Activated CD4-positive, alpha-beta T cell treated with anti-CD3 and anti-CD28 coated beads for 48 hours (primary cell): ENCODE measurements at regions not wholly inside any gene's neighbourhood (a gene's known extent, or its start where the extent isn't known, plus 50 kb on each side); places are given as distances from the start of the nearest gene placed in this dataset.
"Not testable (repeated sequence)": the region's sequence is repeated elsewhere in the genome, so short reads cannot be mapped to it uniquely, and the experiment has no call there.

Experiments
- DNase-seq: peaks from one replicate; pipeline ENCODE4 v3.0.0-alpha.2; 2020

DNA sequence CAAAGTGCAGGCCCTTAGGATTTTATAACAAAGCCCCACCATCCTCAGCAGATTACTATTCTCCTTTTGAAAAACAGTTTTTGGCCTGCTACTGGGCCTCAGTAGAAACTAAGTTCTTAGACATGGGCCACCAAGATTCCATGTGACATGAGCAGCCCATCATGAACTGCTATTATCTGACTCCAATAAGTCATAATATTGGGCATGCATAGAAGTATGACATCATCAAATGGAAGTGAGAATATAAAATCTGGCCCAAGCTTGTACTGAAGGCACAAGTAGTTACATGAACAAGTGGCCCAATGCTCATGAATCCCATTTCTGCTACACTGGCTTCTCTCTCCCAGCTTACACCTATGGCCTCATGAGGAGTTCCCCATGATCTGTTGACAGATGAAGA, 404.8 kb downstream of the EPHA5 start:
- DNase-seq, result no peak

GRCh38 chr4:65259296-65259695, 411.0 kb downstream of the EPHA5 start:
- no peak for DNase-seq

DNA sequence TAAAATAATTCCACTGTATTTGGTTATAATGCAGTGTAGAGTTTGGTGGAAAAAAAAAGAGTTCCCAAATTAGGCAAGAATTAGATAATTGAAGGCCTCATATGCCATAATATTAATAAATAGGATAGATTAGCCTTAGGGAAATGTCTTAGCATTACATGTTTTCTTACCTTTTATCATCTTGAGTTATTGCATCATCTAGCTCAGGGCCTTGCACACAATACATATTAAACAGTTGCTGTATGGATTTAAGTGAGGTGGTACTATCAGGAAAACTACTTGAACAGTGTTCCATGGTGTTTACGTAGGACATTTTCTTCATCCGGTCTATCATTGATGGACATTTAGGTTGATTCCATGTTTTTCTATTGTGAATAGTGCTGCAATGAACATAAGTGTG, 419.4 kb downstream of the EPHA5 start:
- no peak for DNase-seq

- no peak for DNase-seq
These were observed 421.2 kb downstream of the EPHA5 start for GRCh38 chr4:65249111-65249510.

- DNase-seq, result no peak
These were observed 428.0 kb downstream of the EPHA5 start for GRCh38 chr4:65242156-65242846.

GRCh38 chr4:65241257-65241997, 428.9 kb downstream of the EPHA5 start:
- DNase-seq, result no peak

- no peak for DNase-seq
These were observed 436.2 kb downstream of the EPHA5 start for GRCh38 chr4:65234061-65234460.

GRCh38 chr4:65227628-65228027, 442.7 kb downstream of the EPHA5 start:
- DNase-seq, result no peak

DNA sequence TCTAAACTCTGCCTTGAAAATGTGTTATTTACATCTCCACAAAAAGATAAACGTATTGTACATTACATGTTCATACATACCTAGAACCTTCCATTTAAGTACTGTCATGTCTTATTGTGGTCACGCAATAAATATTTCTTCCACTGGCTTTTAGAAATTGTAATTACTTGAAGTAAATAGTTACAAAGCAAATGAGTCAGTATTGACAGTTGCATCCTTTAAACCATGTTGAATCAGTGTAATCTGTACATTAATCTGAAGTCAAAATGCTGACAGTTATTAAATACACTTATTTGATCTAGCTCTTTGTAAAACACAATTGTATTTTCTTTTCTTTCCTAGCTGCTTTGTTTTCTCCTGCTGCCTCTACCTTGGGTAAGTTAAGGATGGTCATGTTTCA, 446.7 kb downstream of the EPHA5 start:
- DNase-seq, result no peak

DNA sequence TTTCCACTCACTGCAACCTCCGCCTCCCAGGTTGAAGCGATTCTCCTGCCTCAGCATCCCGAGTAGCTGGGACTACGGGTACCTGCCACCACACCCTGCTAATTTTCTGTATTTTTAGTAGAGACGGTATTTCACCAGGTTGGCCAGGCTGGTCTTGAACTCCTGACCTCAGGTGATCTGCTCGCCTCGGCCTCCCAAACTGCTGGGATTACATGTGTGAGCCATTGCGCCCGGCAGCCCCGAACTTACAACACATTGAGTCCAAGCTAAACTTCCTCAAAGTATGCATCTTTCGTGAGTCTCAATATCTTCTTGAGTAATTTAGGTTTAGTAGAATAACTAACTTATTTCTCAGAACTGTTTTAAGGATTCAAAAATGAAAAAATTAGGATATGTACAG, 447.2 kb downstream of the EPHA5 start:
- DNase-seq, result not testable (repeated sequence)

- DNase-seq, result no peak
These were observed 453.1 kb downstream of the EPHA5 start for GRCh38 chr4:65217179-65217578.

- no peak for DNase-seq
These were observed 467.4 kb downstream of the EPHA5 start for GRCh38 chr4:65202853-65203236.

DNA sequence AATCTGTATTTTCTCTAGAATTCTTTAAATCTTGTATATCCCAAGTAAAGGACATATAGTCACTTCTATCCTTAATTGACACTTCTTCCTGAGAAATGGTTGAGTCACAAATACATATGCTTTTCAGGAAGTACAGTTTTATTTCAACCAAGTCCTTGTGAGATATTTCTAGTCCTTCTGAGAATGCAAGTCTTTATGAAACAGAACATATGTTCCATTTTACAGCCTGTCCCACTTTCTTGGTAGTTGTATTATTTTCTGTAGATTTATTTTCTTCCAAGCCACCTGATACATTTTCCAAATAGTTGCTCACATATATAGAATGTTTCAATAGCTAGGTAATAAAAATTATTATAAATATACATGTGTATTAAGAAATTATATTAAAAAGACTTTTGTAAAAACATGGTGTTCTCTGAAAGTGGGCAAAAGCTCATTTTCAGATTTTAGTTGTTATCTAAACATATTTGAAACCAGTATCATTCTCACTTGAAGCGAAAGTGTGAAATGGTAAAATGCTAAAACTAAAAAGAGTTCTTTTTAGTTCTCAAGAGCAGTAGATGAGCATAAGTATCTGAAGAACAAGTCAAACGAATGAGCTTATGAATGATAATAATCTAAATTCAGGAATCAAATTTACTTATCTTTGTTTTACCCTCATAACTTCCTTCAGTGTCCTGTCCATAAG, 468.0 kb downstream of the EPHA5 start:
- no peak for DNase-seq

DNA sequence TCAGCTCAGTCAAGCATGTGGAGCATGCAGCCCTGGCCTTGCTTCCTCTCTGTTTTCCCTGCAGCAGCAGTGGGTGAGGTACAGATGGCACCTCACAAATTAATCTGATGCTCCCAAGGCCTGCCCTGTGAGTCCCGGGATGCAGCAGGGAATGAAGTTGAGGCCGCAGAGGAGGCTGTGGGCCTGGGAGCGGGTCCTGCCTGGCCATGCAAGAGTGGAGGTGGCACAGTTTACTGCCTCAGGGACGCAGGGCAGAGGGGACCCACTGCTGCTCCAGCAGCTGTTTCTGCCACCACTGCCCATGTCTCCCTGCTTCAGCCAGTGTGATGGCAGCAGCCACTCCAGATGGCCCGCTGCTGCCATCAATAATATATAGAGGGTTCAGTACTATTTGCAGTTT, 474.6 kb downstream of the EPHA5 start:
- DNase-seq, result no peak

DNA sequence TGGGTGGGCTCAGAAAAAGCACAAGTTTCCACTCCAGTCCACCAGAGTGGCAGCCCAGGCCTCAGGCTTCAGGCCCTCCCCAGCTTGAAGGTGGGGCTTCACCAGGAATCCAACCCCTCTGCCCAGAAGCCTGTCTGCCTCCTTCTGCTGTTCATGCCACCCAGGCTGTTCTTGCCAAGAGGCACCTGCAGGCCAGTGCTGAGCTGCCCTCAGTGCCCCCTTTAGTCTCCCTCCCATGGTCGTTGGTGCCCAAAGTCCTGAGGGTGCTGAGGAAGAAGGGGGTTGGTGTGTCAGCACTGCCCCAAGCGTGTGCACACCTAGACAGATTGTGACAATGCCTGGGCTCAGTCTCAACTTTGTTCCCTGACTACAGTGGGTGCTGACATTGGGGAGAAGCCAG, 475.3 kb downstream of the EPHA5 start:
- no peak for DNase-seq

DNA sequence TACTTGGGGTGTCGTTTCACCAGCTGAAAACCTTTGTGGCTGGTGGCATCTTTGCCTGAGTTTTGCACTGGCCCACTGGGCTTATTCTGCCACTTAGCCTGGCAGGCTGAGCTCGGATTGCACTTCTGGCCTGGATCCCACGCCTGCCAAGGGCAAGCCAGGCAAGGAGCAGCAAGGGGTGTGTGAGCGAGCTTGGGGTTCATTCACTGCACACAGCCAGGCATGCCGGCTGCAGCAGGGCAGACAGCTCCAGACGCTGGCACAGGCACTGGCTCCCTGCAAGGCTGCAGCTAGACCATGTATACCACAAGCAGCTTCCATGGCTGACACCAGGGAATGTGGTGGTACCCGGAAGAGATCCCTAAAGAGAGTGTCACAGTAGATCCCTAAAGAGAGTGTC, 476.3 kb downstream of the EPHA5 start:
- no peak for DNase-seq

DNA sequence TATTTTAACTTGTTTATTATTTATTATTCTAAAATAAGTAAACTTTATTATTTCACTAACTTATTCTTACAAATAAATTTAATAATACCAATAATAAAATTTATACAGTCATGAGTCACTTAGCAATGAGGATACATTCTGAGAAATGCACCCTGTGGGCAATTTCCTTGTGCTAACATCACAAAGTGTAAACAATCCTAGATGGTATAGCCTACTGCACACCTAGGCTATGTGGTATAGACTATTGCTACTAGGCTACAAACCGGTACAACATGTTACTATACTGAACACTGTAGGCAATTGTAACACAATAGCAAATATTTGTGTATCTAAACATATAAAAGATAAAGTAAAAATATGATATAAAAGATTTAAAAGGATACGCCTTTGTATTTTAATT, 479.5 kb downstream of the EPHA5 start:
- DNase-seq, result no peak

- no peak for DNase-seq
These were observed 494.7 kb downstream of the EPHA5 start for GRCh38 chr4:65175585-65175984.

DNA sequence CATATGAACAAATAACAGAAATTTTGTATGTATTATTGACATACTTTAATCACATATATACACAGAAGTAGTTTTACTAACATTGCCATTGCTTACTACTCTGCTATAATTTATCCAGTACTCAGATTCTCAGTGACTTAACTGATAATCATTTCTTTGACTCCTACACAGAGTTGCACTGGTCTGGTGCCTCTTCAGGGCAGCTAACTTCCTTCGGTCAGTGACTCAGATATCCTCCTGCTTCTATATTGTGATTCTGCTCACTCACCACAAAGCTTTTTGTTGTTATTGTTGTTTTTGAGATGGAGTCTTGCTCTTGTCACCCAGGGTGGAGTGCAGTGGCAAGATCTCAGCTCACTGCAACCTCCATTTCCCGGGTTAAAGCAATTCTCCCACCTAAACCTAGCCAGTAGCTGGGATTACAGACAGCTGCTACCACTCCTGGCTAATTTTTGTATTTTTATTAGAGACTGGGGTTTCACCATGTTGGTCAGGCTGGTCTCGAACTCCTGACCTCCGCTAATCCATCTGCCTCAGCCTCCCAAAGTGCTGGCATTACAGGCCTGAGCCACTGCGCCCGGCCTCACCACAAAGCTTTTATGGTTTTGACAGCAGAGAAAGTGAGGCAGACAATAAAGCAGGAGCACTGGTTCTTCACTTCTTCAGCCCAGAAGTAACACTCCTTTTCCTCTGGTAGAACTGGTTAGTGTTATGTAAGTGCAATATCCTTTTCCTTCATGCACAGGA, 499.3 kb downstream of the EPHA5 start:
- DNase-seq, result no peak

DNA sequence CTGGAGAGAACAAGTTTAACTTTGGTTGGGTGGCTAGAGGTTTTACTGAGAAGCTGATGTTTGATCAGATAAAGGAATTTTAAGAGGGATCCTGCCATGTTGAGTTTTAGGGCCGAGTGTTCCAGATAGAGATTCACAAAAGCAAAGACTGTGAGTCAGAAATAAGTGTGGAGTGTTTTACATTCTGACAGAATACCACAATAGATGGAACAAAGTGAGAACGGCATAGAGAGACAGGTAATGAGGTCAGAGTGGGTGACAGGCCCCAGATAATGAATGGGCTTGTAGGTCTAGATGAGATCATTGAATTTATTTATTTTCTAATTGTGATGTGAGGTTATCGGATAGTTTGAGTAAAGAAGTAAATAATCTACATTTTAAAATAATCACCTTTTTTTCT, 502.6 kb downstream of the EPHA5 start:
- no peak for DNase-seq

DNA sequence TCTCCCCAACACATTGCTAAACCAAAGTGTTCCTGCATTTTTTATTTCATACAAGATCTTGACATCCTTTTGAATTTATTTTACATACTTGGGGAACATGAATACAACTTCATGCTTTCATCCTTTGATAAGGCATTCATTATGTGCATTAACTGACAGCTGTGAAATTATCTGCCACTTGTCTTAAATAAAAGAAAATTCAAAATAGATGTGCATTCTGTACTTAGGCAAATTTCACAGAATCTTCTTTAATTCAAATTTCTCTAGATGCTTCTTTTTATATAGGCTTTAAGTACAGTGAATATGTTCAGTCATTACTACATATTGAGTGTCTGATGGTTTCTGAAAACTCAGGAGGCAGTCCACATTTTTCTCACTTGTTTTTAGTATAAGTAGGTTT, 518.1 kb downstream of the EPHA5 start:
- no peak for DNase-seq

- DNase-seq, result no peak
These were observed 530.3 kb downstream of the EPHA5 start for GRCh38 chr4:65139998-65140397.

- no peak for DNase-seq
These were observed 544.1 kb downstream of the EPHA5 start for GRCh38 chr4:65126200-65126599.

- DNase-seq, result no peak
These were observed 550.0 kb downstream of the EPHA5 start for GRCh38 chr4:65120287-65120686.
